Thoracic aorta (tissue), 2 donors: ENCODE measurements at regions not wholly inside any gene's neighbourhood (a gene's known extent, or its start where the extent isn't known, plus 50 kb on each side); places are given as distances from the start of the nearest gene placed in this dataset.

Experiments
- ATAC-seq: fragments of 150-250 bp; one replicate; pipeline ENCODE4 v1.8.0; 2017; ENCODE audit warnings: low read depth; ENCODE audit not compliant: insufficient number of reproducible peaks, low FRiP score
- DNase-seq: peaks from one replicate; pipeline ENCODE4 v3.0.0-alpha.2; 2020; ENCODE audit warnings: low spot score
- H3K27ac ChIP-seq, 2 donors: fragments of 200-600 bp; sonication (generic); 1 replicate in 1 of 2; 2 replicates in 1 of 2; pipeline ENCODE4 v1.5.1; 2016; ENCODE audit warnings: mild to moderate bottlenecking in 2 of 2, moderate library complexity in 2 of 2
- H3K27me3 ChIP-seq: fragments of 200-600 bp; sonication (generic); replicated peaks from 2 replicates; pipeline ENCODE4 v1.6.0; 2016; ENCODE audit warnings: mild to moderate bottlenecking; ENCODE audit not compliant: insufficient read depth
- H3K36me3 ChIP-seq: fragments of 200-600 bp; sonication (generic); one replicate; pipeline ENCODE4 v1.5.1; 2016
- H3K4me1 ChIP-seq, 2 donors: fragments of 200-600 bp; sonication (generic); 1 replicate in 1 of 2; 2 replicates in 1 of 2; pipeline versions ENCODE4 v1.5.1 to v1.6.0; 2016; ENCODE audit warnings: low read depth in 2 of 2, mild to moderate bottlenecking in 1 of 2; ENCODE audit not compliant: control insufficient read depth in 1 of 2
- H3K4me3 ChIP-seq: fragments of 200-600 bp; sonication (generic); 2 replicates; pipeline ENCODE4 v1.5.1; 2016; ENCODE audit warnings: mild to moderate bottlenecking
- H3K9me3 ChIP-seq: fragments of 200-600 bp; sonication (generic); 2 replicates; pipeline ENCODE4 v1.5.1; 2016
- TF ChIP-seq, protein P1 (sequence below): fragments of 200-600 bp; sonication (generic); IDR thresholded peaks from one replicate; pipeline ENCODE4 v1.5.1; 2019; ENCODE audit warnings: antibody characterized with exemption

DNA sequence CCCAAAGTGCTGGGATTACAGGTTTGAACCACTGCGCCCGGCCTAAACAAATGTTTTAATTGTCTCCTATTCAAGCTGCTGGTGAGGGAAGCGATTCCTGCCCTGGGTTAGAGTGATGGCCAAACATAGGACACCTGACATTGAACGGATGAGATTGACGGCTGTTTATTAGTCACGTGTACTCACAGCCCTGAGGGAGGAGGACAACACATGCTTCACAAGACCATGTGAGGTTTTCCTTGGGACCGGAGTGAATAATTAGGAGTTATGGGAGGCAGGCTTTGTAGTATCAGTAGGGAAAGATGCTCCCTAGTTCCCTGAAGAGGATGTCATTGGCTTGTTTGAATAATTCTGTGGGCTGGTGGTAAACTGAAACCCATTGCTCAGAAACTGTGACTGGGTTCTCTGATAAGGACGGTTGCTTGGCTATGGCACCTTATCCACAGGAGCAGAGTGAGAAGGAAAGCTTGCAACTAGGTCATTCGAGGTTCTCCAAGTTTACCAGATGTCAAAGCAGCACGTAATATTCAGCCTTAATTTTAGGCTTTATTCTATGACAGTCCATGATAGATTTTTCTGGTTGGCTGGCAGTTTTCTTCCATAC is 245.8 kb downstream of the PLA2G4A start:
- Histone ChIP-seq H3K27ac (no peak overlapping the region), H3K27me3 (no peaks in the 10 kb centered on the region), H3K9me3 (no peaks in the 10 kb centered on the region), H3K36me3 (no peaks in the 10 kb centered on the region), H3K4me3 (no peak overlapping the region), H3K4me1 (no peaks in the 10 kb centered on the region)
- TF ChIP-seq, protein P1, sequence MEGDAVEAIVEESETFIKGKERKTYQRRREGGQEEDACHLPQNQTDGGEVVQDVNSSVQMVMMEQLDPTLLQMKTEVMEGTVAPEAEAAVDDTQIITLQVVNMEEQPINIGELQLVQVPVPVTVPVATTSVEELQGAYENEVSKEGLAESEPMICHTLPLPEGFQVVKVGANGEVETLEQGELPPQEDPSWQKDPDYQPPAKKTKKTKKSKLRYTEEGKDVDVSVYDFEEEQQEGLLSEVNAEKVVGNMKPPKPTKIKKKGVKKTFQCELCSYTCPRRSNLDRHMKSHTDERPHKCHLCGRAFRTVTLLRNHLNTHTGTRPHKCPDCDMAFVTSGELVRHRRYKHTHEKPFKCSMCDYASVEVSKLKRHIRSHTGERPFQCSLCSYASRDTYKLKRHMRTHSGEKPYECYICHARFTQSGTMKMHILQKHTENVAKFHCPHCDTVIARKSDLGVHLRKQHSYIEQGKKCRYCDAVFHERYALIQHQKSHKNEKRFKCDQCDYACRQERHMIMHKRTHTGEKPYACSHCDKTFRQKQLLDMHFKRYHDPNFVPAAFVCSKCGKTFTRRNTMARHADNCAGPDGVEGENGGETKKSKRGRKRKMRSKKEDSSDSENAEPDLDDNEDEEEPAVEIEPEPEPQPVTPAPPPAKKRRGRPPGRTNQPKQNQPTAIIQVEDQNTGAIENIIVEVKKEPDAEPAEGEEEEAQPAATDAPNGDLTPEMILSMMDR, result no peak
- ATAC-seq (no peak), DNase-seq (no peak)

GRCh38 chr1:187076922-187077321 is 248.2 kb downstream of the PLA2G4A start:
- DNase-seq, result no peak
- ATAC-seq, result no peak
- TF ChIP-seq, protein P1, result no peak
- no peaks in the 10 kb centered on the region for H3K4me1 ChIP-seq
- no peaks in the 10 kb centered on the region for H3K36me3 ChIP-seq
- no peak overlapping the region for H3K27ac ChIP-seq
- H3K9me3 ChIP-seq, result no peaks in the 10 kb centered on the region
- no peak overlapping the region for H3K4me3 ChIP-seq
- no peaks in the 10 kb centered on the region for H3K27me3 ChIP-seq

GRCh38 chr1:187078321-187078720 is 249.6 kb downstream of the PLA2G4A start:
- Histone ChIP-seq H3K27ac (no peak overlapping the region), H3K4me3 (no peak overlapping the region), H3K36me3 (no peaks in the 10 kb centered on the region), H3K27me3 (no peaks in the 10 kb centered on the region), H3K9me3 (no peaks in the 10 kb centered on the region), H3K4me1 (no peaks in the 10 kb centered on the region)
- no peak for DNase-seq
- TF ChIP-seq, protein P1, result no peak
- no peak for ATAC-seq

DNA sequence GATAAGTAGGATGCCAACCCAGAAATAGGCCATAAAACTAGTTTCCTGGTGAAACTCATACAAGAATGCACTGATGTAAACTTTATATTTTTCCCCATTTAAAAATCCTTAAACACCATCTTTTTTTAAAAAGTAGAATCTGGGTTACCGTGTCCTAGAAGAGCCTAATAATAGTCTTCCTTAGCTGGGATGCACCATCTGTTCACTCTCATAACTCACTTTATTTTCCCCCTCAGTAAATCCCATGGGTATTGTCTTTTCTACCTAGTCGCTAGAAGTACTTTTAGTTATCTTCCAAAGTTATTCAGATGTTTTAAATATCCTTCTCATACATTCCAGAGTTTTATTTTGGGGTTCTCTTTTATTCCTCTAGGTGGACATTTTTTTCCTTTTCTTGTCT is 250.2 kb downstream of the PLA2G4A start:
- H3K36me3 ChIP-seq, result no peaks in the 10 kb centered on the region
- no peaks in the 10 kb centered on the region for H3K9me3 ChIP-seq
- TF ChIP-seq, protein P1, result no peak
- no peak overlapping the region for H3K27ac ChIP-seq
- ATAC-seq, result no peak
- no peak overlapping the region for H3K4me3 ChIP-seq
- H3K4me1 ChIP-seq, result no peaks in the 10 kb centered on the region
- no peak for DNase-seq
- no peaks in the 10 kb centered on the region for H3K27me3 ChIP-seq

DNA sequence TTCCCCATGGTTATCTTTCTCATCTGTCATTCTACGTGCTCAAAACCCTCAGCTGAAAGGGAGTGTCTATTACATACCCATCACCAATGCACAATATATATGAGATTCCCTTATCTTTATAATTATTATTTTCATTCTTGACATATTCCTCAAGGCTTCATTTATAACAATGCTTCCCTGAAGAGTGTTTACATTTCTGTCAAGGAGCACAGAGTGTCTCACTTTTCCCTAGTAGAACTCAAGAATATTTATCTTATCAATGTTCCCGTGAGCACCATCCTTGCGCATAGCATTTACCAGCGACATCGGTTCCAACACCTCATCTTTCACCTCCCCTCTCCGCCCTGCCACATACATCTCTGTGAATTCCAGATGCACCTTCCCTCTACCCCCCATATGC is 250.6 kb downstream of the PLA2G4A start:
- H3K9me3 ChIP-seq, result no peaks in the 10 kb centered on the region
- H3K36me3 ChIP-seq, result no peaks in the 10 kb centered on the region
- H3K4me1 ChIP-seq, result no peaks in the 10 kb centered on the region
- no peak overlapping the region for H3K4me3 ChIP-seq
- ATAC-seq (no peak), DNase-seq (no peak)
- TF ChIP-seq, protein P1, result no peak
- no peaks in the 10 kb centered on the region for H3K27me3 ChIP-seq
- no peak overlapping the region for H3K27ac ChIP-seq
